Mammary epithelial cell (primary cell): ENCODE measurements at regions not wholly inside any gene's neighbourhood (a gene's known extent, or its start where the extent isn't known, plus 50 kb on each side); places are given as distances from the start of the nearest gene placed in this dataset.

Source experiments
- EZH2 ChIP-seq: IDR thresholded peaks from 2 replicates; pipeline ENCODE4 v1.6.1; 2012; ENCODE audit warnings: low read length, inconsistent platforms, borderline replicate concordance
- TF ChIP-seq, protein P1 (sequence below), 2 donors: IDR thresholded peaks in 1 of 2; conservative IDR thresholded peaks in 1 of 2; 2 replicates each; pipeline ENCODE4 v1.5.1; 2011 to 2012; ENCODE audit warnings: inconsistent platforms in 2 of 2, low read length in 2 of 2, mild to moderate bottlenecking in 2 of 2, control low read depth in 1 of 2, low read depth in 1 of 2; ENCODE audit not compliant: insufficient read depth in 1 of 2; ENCODE audit errors: extremely low read depth in 1 of 2

DNA sequence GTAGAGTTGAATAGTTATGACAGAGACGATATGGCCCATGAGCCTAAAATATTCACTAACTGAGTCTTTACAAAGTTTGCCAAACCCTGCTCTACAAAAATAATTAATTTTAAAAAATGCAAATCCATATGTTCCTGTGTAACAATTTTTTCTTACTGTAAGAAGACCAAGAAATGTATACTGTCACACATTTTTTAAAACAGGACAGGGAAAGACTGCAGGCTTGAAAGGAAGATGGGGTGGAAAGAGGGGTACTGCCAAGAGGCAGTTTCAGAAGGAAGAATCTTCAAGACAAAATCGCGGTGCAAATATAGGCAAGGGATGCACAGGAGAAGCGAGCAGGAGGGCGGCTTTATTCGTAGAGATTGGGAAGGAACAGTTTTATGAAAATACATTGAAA is 115.7 kb upstream of the KLHL1 start:
- TF ChIP-seq, protein P1, sequence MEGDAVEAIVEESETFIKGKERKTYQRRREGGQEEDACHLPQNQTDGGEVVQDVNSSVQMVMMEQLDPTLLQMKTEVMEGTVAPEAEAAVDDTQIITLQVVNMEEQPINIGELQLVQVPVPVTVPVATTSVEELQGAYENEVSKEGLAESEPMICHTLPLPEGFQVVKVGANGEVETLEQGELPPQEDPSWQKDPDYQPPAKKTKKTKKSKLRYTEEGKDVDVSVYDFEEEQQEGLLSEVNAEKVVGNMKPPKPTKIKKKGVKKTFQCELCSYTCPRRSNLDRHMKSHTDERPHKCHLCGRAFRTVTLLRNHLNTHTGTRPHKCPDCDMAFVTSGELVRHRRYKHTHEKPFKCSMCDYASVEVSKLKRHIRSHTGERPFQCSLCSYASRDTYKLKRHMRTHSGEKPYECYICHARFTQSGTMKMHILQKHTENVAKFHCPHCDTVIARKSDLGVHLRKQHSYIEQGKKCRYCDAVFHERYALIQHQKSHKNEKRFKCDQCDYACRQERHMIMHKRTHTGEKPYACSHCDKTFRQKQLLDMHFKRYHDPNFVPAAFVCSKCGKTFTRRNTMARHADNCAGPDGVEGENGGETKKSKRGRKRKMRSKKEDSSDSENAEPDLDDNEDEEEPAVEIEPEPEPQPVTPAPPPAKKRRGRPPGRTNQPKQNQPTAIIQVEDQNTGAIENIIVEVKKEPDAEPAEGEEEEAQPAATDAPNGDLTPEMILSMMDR (conservative IDR thresholded peaks at IDR 0.05 in 1 of 2, IDR thresholded peaks at IDR 0.05 in 1 of 2; ENCODE audit: extremely low read depth in 1 of 2, insufficient read depth in 1 of 2, low read depth in 1 of 2, low read length in 2 of 2), result no peak
- TF ChIP-seq EZH2, result no peak
